A549 (cell line): ENCODE measurements at regions not wholly inside any gene's neighbourhood (a gene's known extent, or its start where the extent isn't known, plus 50 kb on each side); places are given as distances from the start of the nearest gene placed in this dataset.

Experiments used
- ATAC-seq, 2 experiments: fragments of 200-7000 bp in 1 of 2; fragments of >200 bp in 1 of 2; cut with Nextera tagmentation in 1 of 2; cut with Tn5 transposase in 1 of 2; 3 replicates each; pipeline versions ENCODE4 v1.8.0 to v1.9.1; 2018 to 2020; ENCODE audit warnings: mild to moderate bottlenecking in 1 of 2, moderate library complexity in 1 of 2
- CTCF ChIA-PET: fragments of 300-600 bp; sonication (Branson Sonifier 250); formaldehyde crosslinking; extraction: SDS; loops from one replicate; lab custom pipeline; 2021; ENCODE audit warnings: antibody characterized with exemption, inconsistent platforms; lab: Yijun Ruan, JAX
- POLR2A ChIA-PET: fragments of 350-600 bp; formaldehyde crosslinking; extraction: SDS; loops from one replicate; lab custom pipeline; 2021; ENCODE audit warnings: antibody characterized with exemption, inconsistent platforms; lab: Yijun Ruan, JAX
- DNase-seq, 2 experiments: peaks; one replicate each; pipeline versions ENCODE4 v3.0.0 to v3.0.0-alpha.2; 2011 to 2016; ENCODE audit warnings: low read depth in 1 of 2, low spot score in 1 of 2
- FAIRE-seq: peaks from 2 replicates; lab custom pipeline; 2011; peaks lifted over from hg19 to GRCh38; lab: Jason Lieb, UNC
- H3K27ac ChIP-seq, 2 experiments: fragments of >200 bp; sonication (Bioruptor Twin); formaldehyde crosslinking; 3 replicates each; pipeline ENCODE4 v1.5.1; 2016 to 2017
- H3K4me1 ChIP-seq: fragments of >200 bp; sonication (Bioruptor Twin); formaldehyde crosslinking; 3 replicates; pipeline ENCODE4 v1.6.1; 2016
- H3K4me2 ChIP-seq: fragments of >200 bp; sonication (Bioruptor Twin); formaldehyde crosslinking; 3 replicates; pipeline ENCODE4 v1.6.1; 2016
- H3K4me3 ChIP-seq: fragments of >200 bp; sonication (Bioruptor Twin); formaldehyde crosslinking; 3 replicates; pipeline ENCODE4 v1.5.1; 2016
- H3K9me3 ChIP-seq: fragments of >200 bp; sonication (Bioruptor Twin); formaldehyde crosslinking; 3 replicates; pipeline ENCODE4 v1.6.1; 2016
- CBX2 ChIP-seq: fragments of 200-600 bp; sonication (generic); IDR thresholded peaks from 2 replicates; pipeline ENCODE4 v1.6.1; 2016; ENCODE audit warnings: low read depth, mild to moderate bottlenecking, borderline replicate concordance
- CBX8 ChIP-seq: fragments of 200-600 bp; sonication (generic); IDR thresholded peaks from 2 replicates; pipeline ENCODE4 v1.6.1; 2016
- CHD2 ChIP-seq: fragments of 150-350 bp; IDR thresholded peaks from 2 replicates; pipeline ENCODE4 v1.6.1; 2014; ENCODE audit warnings: low read length; ENCODE audit not compliant: partially characterized antibody
- EHF ChIP-seq: fragments of 250-450 bp; sonication (Bioruptor Pico); IDR thresholded peaks from 2 replicates; pipeline ENCODE4 v1.5.0; 2020; ENCODE audit warnings: mild to moderate bottlenecking
- FOSB ChIP-seq: fragments of 250-450 bp; sonication (Bioruptor Pico); IDR thresholded peaks from 2 replicates; pipeline ENCODE4 v1.5.0; 2020; ENCODE audit warnings: mild to moderate bottlenecking, moderate library complexity
- FOSL2 ChIP-seq, 2 experiments: fragments of 450-650 bp in 1 of 2; fragments of >200 bp in 1 of 2; sonication (Bioruptor Twin) in 1 of 2; formaldehyde crosslinking; IDR thresholded peaks; 2 replicates each; pipeline versions ENCODE4 v1.5.0 to v1.6.1; 2016 to 2020; ENCODE audit warnings: mild to moderate bottlenecking in 1 of 2, moderate library complexity in 1 of 2
- GATA3 ChIP-seq: IDR thresholded peaks from 2 replicates; pipeline ENCODE4 v1.6.1; 2012; ENCODE audit warnings: borderline replicate concordance
- JUN ChIP-seq, 2 experiments: fragments of >200 bp; sonication (Bioruptor Twin); formaldehyde crosslinking; IDR thresholded peaks; 2 replicates in 1 of 2; 3 replicates in 1 of 2; pipeline ENCODE4 v1.6.1; 2016 to 2017
- KDM1A ChIP-seq: fragments of 200-600 bp; sonication (generic); IDR thresholded peaks from 2 replicates; pipeline ENCODE4 v1.6.1; 2016; ENCODE audit warnings: low read depth, mild to moderate bottlenecking
- KDM5A ChIP-seq: fragments of 200-600 bp; sonication (generic); IDR thresholded peaks from 2 replicates; pipeline ENCODE4 v1.6.1; 2016; ENCODE audit warnings: antibody characterized with exemption, mild to moderate bottlenecking
- MAZ ChIP-seq: fragments of 150-350 bp; IDR thresholded peaks from 2 replicates; pipeline ENCODE4 v1.6.1; 2014; ENCODE audit warnings: antibody characterized with exemption, low read depth, low read length, borderline replicate concordance
- MYC ChIP-seq: IDR thresholded peaks from 2 replicates; pipeline ENCODE4 v1.6.1; 2012; ENCODE audit warnings: mild to moderate bottlenecking, inconsistent platforms, low read length, improper control_type of control experiment, borderline replicate concordance
- NFE2L2 ChIP-seq: fragments of 150-350 bp; conservative IDR thresholded peaks from 2 replicates; pipeline ENCODE4 v1.6.1; 2014; ENCODE audit warnings: low read length
- NR3C1 ChIP-seq: fragments of >200 bp; sonication (Bioruptor Twin); formaldehyde crosslinking; IDR thresholded peaks from 3 replicates; pipeline ENCODE4 v1.6.1; 2017
- PHF8 ChIP-seq: fragments of 200-600 bp; sonication (generic); IDR thresholded peaks from 2 replicates; pipeline ENCODE4 v1.6.1; 2016; ENCODE audit warnings: low read depth, mild to moderate bottlenecking, antibody characterized with exemption, moderate library complexity, borderline replicate concordance
- RAD21 ChIP-seq, 2 experiments: fragments of >200 bp in 1 of 2; sonication (Bioruptor Twin) in 1 of 2; formaldehyde crosslinking in 1 of 2; IDR thresholded peaks in 1 of 2; conservative IDR thresholded peaks in 1 of 2; 2 replicates in 1 of 2; 3 replicates in 1 of 2; pipeline ENCODE4 v1.6.1; 2012 to 2018; ENCODE audit warnings: inconsistent platforms in 1 of 2
- RARB ChIP-seq: fragments of 250-450 bp; sonication (Bioruptor Pico); IDR thresholded peaks from 2 replicates; pipeline ENCODE4 v1.8.0; 2021; ENCODE audit warnings: mild to moderate bottlenecking, moderate library complexity
- RCOR1 ChIP-seq: fragments of 150-350 bp; IDR thresholded peaks from 2 replicates; pipeline ENCODE4 v1.6.1; 2014; ENCODE audit warnings: antibody characterized with exemption, low read length, low read depth
- RFX5 ChIP-seq: fragments of 450-650 bp; IDR thresholded peaks from 2 replicates; pipeline ENCODE4 v1.7.1; 2014; ENCODE audit warnings: antibody characterized with exemption, mild to moderate bottlenecking, moderate library complexity
- WGBS: methylation state at CpG from one replicate; pipeline ENCODE4 v1.1.6; 2017; ENCODE audit errors: missing lambda C conversion rate; 5-methylcytosine and 5-hydroxymethylcytosine counted together
- TF ChIP-seq, protein P1 (sequence below): fragments of 200-600 bp; sonication (generic); IDR thresholded peaks from 2 replicates; pipeline ENCODE4 v1.6.1; 2016; ENCODE audit warnings: antibody characterized with exemption, mild to moderate bottlenecking, moderate library complexity
- TF ChIP-seq, protein P2 (sequence below): fragments of 250-450 bp; sonication (Bioruptor Pico); IDR thresholded peaks from 2 replicates; pipeline ENCODE4 v1.5.0; 2020; ENCODE audit warnings: low read depth, mild to moderate bottlenecking, moderate library complexity
- TF ChIP-seq, protein P3 (sequence below): fragments of >200 bp; sonication (Bioruptor Twin); formaldehyde crosslinking; IDR thresholded peaks from 3 replicates; pipeline ENCODE4 v1.5.1; 2016
- TF ChIP-seq, protein P4 (sequence below): IDR thresholded peaks from 2 replicates; pipeline ENCODE4 v1.6.1; 2012
- TF ChIP-seq, protein P5 (sequence below): fragments of 150-350 bp; IDR thresholded peaks from 2 replicates; pipeline ENCODE4 v1.6.1; 2014; ENCODE audit warnings: low read depth, mild to moderate bottlenecking, low read length

DNA sequence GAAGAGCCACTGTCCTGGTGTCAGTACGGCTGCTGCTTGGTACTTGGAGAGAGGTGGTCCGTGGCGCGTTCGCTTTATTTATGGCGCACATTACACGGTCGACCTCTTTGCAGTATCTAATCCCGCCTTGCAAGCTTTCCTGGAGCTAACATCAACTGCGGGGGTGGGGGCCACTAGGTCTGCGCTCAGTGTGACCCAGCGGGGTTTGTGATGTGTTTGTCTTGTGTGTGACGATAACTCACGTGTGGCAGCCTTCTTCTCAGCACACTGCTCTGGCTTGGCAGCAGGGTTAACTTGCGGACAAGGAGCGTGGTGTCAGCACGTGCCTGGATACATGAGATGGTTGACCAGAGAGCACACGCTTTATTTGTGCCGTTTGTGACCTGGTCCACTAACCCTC, 122.2 kb upstream of the RTL1 start:
- ChIA-PET CTCF (no interaction called here), POLR2A (no interaction called here)
- WGBS: 89% methylated on average over 19 of the region's 19 CpGs
- Histone ChIP-seq H3K4me2 (no peak overlapping the region), H3K9me3 (no peaks in the 10 kb centered on the region), H3K4me1 (no peaks in the 10 kb centered on the region), H3K27ac (no peak overlapping the region), H3K4me3 (no peak overlapping the region)
- DNase-seq: no peak
- TF ChIP-seq CBX2: no peak
- TF ChIP-seq, protein P1, sequence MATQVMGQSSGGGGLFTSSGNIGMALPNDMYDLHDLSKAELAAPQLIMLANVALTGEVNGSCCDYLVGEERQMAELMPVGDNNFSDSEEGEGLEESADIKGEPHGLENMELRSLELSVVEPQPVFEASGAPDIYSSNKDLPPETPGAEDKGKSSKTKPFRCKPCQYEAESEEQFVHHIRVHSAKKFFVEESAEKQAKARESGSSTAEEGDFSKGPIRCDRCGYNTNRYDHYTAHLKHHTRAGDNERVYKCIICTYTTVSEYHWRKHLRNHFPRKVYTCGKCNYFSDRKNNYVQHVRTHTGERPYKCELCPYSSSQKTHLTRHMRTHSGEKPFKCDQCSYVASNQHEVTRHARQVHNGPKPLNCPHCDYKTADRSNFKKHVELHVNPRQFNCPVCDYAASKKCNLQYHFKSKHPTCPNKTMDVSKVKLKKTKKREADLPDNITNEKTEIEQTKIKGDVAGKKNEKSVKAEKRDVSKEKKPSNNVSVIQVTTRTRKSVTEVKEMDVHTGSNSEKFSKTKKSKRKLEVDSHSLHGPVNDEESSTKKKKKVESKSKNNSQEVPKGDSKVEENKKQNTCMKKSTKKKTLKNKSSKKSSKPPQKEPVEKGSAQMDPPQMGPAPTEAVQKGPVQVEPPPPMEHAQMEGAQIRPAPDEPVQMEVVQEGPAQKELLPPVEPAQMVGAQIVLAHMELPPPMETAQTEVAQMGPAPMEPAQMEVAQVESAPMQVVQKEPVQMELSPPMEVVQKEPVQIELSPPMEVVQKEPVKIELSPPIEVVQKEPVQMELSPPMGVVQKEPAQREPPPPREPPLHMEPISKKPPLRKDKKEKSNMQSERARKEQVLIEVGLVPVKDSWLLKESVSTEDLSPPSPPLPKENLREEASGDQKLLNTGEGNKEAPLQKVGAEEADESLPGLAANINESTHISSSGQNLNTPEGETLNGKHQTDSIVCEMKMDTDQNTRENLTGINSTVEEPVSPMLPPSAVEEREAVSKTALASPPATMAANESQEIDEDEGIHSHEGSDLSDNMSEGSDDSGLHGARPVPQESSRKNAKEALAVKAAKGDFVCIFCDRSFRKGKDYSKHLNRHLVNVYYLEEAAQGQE: no peak
- no peak for TF ChIP-seq NFE2L2
- no peak for TF ChIP-seq RFX5
- no peak for TF ChIP-seq MYC
- TF ChIP-seq RAD21 (conservative IDR thresholded peaks at IDR 0.05 in 1 of 2, IDR thresholded peaks at IDR 0.05 in 1 of 2): no peak
- no peak for TF ChIP-seq EHF (CRISPR knock-in tag)
- no peak for TF ChIP-seq NR3C1
- no peak for FAIRE-seq
- no peak for ATAC-seq

DNA sequence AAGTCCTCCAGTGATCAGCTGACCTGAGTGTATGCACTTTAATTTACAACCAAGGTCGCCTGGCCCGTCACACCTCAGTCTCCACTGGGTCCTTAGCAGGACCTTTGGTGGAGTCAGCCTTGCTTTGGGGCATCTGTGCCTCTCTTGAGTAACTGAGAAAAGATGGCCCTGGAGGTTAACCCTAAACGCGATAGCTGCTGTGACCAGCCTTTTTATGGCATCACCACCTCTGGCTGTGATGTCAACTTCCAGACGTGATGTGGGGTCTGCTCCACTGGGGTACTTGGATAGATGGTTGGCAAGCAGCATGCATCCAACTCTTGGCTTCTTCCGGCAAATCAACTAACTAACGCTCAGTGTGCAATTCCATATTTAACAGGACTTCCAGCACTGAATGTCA, 122.8 kb upstream of the RTL1 start:
- no peaks in the 10 kb centered on the region for H3K4me1 ChIP-seq
- no peak overlapping the region for H3K27ac ChIP-seq
- DNase-seq: no peak
- no peak for ATAC-seq
- FAIRE-seq: no peak
- H3K4me3 ChIP-seq: no peak overlapping the region
- POLR2A ChIA-PET: no interaction called here
- H3K4me2 ChIP-seq: no peak overlapping the region
- H3K9me3 ChIP-seq: no peaks in the 10 kb centered on the region
- CTCF ChIA-PET: no interaction called here
- 89% methylated on average over 7 of the region's 7 CpGs for WGBS
- TF ChIP-seq RFX5: no peak
- no peak for TF ChIP-seq KDM1A
- TF ChIP-seq JUN (IDR thresholded peaks at IDR 0.05): no peak
- TF ChIP-seq, protein P2, sequence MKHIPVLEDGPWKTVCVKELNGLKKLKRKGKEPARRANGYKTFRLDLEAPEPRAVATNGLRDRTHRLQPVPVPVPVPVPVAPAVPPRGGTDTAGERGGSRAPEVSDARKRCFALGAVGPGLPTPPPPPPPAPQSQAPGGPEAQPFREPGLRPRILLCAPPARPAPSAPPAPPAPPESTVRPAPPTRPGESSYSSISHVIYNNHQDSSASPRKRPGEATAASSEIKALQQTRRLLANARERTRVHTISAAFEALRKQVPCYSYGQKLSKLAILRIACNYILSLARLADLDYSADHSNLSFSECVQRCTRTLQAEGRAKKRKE (CRISPR knock-in tag): no peak
- TF ChIP-seq, protein P3, sequence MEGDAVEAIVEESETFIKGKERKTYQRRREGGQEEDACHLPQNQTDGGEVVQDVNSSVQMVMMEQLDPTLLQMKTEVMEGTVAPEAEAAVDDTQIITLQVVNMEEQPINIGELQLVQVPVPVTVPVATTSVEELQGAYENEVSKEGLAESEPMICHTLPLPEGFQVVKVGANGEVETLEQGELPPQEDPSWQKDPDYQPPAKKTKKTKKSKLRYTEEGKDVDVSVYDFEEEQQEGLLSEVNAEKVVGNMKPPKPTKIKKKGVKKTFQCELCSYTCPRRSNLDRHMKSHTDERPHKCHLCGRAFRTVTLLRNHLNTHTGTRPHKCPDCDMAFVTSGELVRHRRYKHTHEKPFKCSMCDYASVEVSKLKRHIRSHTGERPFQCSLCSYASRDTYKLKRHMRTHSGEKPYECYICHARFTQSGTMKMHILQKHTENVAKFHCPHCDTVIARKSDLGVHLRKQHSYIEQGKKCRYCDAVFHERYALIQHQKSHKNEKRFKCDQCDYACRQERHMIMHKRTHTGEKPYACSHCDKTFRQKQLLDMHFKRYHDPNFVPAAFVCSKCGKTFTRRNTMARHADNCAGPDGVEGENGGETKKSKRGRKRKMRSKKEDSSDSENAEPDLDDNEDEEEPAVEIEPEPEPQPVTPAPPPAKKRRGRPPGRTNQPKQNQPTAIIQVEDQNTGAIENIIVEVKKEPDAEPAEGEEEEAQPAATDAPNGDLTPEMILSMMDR: no peak
- no peak for TF ChIP-seq KDM5A
- TF ChIP-seq CBX8: no peak
- TF ChIP-seq FOSL2 (IDR thresholded peaks at IDR 0.05): no peak
- TF ChIP-seq FOSL2 (CRISPR knock-in tag; IDR thresholded peaks at IDR 0.05): no peak
- TF ChIP-seq, protein P4, sequence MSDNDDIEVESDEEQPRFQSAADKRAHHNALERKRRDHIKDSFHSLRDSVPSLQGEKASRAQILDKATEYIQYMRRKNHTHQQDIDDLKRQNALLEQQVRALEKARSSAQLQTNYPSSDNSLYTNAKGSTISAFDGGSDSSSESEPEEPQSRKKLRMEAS: no peak
- no peak for TF ChIP-seq NFE2L2
- no peak for TF ChIP-seq FOSB (CRISPR knock-in tag)
- no peak for TF ChIP-seq PHF8
- TF ChIP-seq NR3C1: no peak
- TF ChIP-seq, protein P5, sequence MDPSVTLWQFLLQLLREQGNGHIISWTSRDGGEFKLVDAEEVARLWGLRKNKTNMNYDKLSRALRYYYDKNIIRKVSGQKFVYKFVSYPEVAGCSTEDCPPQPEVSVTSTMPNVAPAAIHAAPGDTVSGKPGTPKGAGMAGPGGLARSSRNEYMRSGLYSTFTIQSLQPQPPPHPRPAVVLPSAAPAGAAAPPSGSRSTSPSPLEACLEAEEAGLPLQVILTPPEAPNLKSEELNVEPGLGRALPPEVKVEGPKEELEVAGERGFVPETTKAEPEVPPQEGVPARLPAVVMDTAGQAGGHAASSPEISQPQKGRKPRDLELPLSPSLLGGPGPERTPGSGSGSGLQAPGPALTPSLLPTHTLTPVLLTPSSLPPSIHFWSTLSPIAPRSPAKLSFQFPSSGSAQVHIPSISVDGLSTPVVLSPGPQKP: no peak
- TF ChIP-seq CHD2: no peak
- no peak for TF ChIP-seq RCOR1
- no peak for TF ChIP-seq GATA3
- TF ChIP-seq MAZ: no peak
- TF ChIP-seq RARB (CRISPR knock-in tag): no peak
- TF ChIP-seq, all 56 proteins: peak for 0
